Suprapubic skin (tissue), 4 donors: ENCODE measurements at regions not wholly inside any gene's neighbourhood (a gene's known extent, or its start where the extent isn't known, plus 50 kb on each side); places are given as distances from the start of the nearest gene placed in this dataset.

Source experiments
- EP300 ChIP-seq: sonication (generic); formaldehyde crosslinking; IDR thresholded peaks from one replicate; pipeline ENCODE4 v1.6.1; 2017; ENCODE audit warnings: antibody characterized with exemption
- POLR2A ChIP-seq, 2 donors: fragments of 450-650 bp; IDR thresholded peaks; one replicate each; pipeline ENCODE4 v1.6.1; 2017; ENCODE audit warnings: antibody characterized with exemption in 2 of 2, mild to moderate bottlenecking in 2 of 2, moderate library complexity in 2 of 2
- POLR2AphosphoS5 ChIP-seq, 3 donors: sonication (generic); formaldehyde crosslinking; IDR thresholded peaks; one replicate each; pipeline ENCODE4 v1.6.1; 2017; ENCODE audit warnings: antibody characterized with exemption in 3 of 3
- TF ChIP-seq, protein P1 (sequence below), 2 donors: fragments of 200-600 bp in 1 of 2; fragments of 450-650 bp in 1 of 2; sonication (generic) in 1 of 2; IDR thresholded peaks; one replicate each; pipeline ENCODE4 v1.5.1; 2016 to 2019; ENCODE audit warnings: antibody characterized with exemption in 2 of 2, mild to moderate bottlenecking in 1 of 2, moderate library complexity in 1 of 2

DNA sequence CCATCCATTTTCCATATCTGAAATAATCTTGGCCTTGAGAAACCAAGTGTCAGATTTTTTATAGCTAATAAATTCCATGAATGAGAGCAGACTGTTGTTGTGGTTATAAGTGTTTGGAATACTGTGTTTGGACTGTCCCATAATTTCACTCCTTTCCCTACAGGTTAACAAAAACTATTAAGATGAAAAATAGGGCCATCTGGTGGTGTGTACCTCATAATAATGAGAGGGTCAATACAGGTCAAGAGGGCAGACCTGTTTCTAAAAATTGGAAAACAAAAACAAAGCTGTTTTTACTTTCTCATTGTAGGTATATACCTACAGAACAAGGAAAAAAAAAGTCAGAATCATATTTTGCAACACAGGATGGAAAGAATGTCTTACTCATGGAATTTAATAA lies 553.8 kb upstream of the SGO1 start:
- TF ChIP-seq, protein P1, sequence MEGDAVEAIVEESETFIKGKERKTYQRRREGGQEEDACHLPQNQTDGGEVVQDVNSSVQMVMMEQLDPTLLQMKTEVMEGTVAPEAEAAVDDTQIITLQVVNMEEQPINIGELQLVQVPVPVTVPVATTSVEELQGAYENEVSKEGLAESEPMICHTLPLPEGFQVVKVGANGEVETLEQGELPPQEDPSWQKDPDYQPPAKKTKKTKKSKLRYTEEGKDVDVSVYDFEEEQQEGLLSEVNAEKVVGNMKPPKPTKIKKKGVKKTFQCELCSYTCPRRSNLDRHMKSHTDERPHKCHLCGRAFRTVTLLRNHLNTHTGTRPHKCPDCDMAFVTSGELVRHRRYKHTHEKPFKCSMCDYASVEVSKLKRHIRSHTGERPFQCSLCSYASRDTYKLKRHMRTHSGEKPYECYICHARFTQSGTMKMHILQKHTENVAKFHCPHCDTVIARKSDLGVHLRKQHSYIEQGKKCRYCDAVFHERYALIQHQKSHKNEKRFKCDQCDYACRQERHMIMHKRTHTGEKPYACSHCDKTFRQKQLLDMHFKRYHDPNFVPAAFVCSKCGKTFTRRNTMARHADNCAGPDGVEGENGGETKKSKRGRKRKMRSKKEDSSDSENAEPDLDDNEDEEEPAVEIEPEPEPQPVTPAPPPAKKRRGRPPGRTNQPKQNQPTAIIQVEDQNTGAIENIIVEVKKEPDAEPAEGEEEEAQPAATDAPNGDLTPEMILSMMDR (IDR thresholded peaks at IDR 0.05): no peak
- TF ChIP-seq POLR2AphosphoS5 (IDR thresholded peaks at IDR 0.05): no peak
- no peak for TF ChIP-seq EP300
- TF ChIP-seq POLR2A (IDR thresholded peaks at IDR 0.05): no peak
